ENCODE measurements at regions not wholly inside any gene's neighbourhood (a gene's known extent, or its start where the extent isn't known, plus 50 kb on each side); places are given as distances from the start of the nearest gene placed in this dataset.

- TF ChIP-seq CTCF (conservative IDR thresholded peaks at IDR 0.05; ENCODE audit: low read depth, low read length) (no peak), USF2 (IDR thresholded peaks at IDR 0.05; ENCODE audit: low read depth, low read length) (no peak), RFX5 (IDR thresholded peaks at IDR 0.05; ENCODE audit: low read depth, low read length) (no peak)
Observed at GRCh38 chr14:71695611-71696350, 236.4 kb upstream of the RGS6 start.
